Neural cell (in vitro differentiated cells): ENCODE measurements at regions not wholly inside any gene's neighbourhood (a gene's known extent, or its start where the extent isn't known, plus 50 kb on each side); places are given as distances from the start of the nearest gene placed in this dataset.

Experiments used
- H2AFZ ChIP-seq: fragments of 200-600, 300-800 bp; sonication (generic), shearing (Covaris generic); 2 replicates; pipeline ENCODE4 v1.6.0; 2014; ENCODE audit warnings: low read depth, mild to moderate bottlenecking, antibody characterized with exemption, low read length, moderate library complexity
- H3F3A ChIP-seq: fragments of 200-600 bp; shearing (Covaris generic); 2 replicates; pipeline ENCODE4 v1.6.1; 2016; ENCODE audit warnings: mild to moderate bottlenecking, moderate library complexity, mixed read lengths, antibody characterized with exemption, low read length; ENCODE audit not compliant: insufficient read depth, poor library complexity, severe bottlenecking
- H3K27ac ChIP-seq: fragments of 200-600, 300-800 bp; sonication (generic), shearing (Covaris generic); 2 replicates; pipeline ENCODE4 v1.5.1; 2014; ENCODE audit warnings: mild to moderate bottlenecking, low read length, moderate library complexity
- H3K27me3 ChIP-seq: fragments of 300-800, 200-600 bp; sonication (generic), shearing (Covaris generic); 2 replicates; pipeline ENCODE4 v1.6.0; 2014; ENCODE audit warnings: mild to moderate bottlenecking, low read depth, low read length, moderate library complexity; ENCODE audit not compliant: insufficient read depth
- H3K36me3 ChIP-seq: fragments of 300-800, 200-600 bp; sonication (generic), shearing (Covaris generic); 2 replicates; pipeline ENCODE4 v1.5.1; 2014; ENCODE audit warnings: mild to moderate bottlenecking, antibody characterized with exemption, low read length, moderate library complexity; ENCODE audit not compliant: insufficient read depth
- H3K4me2 ChIP-seq: fragments of 300-800, 200-600 bp; sonication (generic), shearing (Covaris generic); 2 replicates; pipeline ENCODE4 v1.6.0; 2014; ENCODE audit warnings: mild to moderate bottlenecking, low read length
- H3K4me3 ChIP-seq: fragments of 300-800, 200-600 bp; sonication (generic), shearing (Covaris generic); 2 replicates; pipeline ENCODE4 v1.5.1; 2014; ENCODE audit warnings: mild to moderate bottlenecking, low read length, moderate library complexity
- H3K79me2 ChIP-seq: fragments of 200-600 bp; shearing (Covaris generic); replicated peaks from 2 replicates; pipeline ENCODE4 v1.6.0; 2014; ENCODE audit warnings: mild to moderate bottlenecking, low read length, moderate library complexity; ENCODE audit not compliant: insufficient read depth
- H3K9ac ChIP-seq: fragments of 300-800, 200-600 bp; sonication (generic), shearing (Covaris generic); 2 replicates; pipeline ENCODE4 v1.6.1; 2016; ENCODE audit warnings: mild to moderate bottlenecking, low read length, mixed read lengths
- H3K9me2 ChIP-seq: fragments of 200-600 bp; shearing (Covaris generic); 2 replicates; pipeline ENCODE4 v1.6.1; 2016; ENCODE audit warnings: mild to moderate bottlenecking, low read length, mixed read lengths; ENCODE audit not compliant: insufficient read depth
- H3K9me3 ChIP-seq: fragments of 200-600, 300-800 bp; sonication (generic), shearing (Covaris generic); 2 replicates; pipeline ENCODE4 v1.6.1; 2016; ENCODE audit warnings: mild to moderate bottlenecking, mixed run types, low read length, moderate library complexity, mixed read lengths
- H4K20me1 ChIP-seq: fragments of 200-600 bp; shearing (Covaris generic); 2 replicates; pipeline ENCODE4 v1.6.1; 2016; ENCODE audit warnings: mild to moderate bottlenecking, mixed run types; ENCODE audit not compliant: insufficient read depth
- EP300 ChIP-seq: fragments of 450-650 bp; conservative IDR thresholded peaks from 2 replicates; pipeline ENCODE4 v1.6.1; 2014; ENCODE audit warnings: antibody characterized with exemption, mild to moderate bottlenecking, moderate library complexity; ENCODE audit not compliant: poor library complexity, severe bottlenecking
- EZH2 ChIP-seq: fragments of 200-600, 300-800 bp; shearing (Covaris generic), sonication (generic); IDR thresholded peaks from 2 replicates; pipeline ENCODE4 v1.6.1; 2014; ENCODE audit warnings: antibody characterized with exemption, low read length, borderline replicate concordance, mild to moderate bottlenecking; ENCODE audit not compliant: insufficient read depth, poor library complexity, severe bottlenecking
- MXI1 ChIP-seq: fragments of 450-650 bp; conservative IDR thresholded peaks from 2 replicates; pipeline ENCODE4 v1.6.1; 2014; ENCODE audit warnings: antibody characterized with exemption, mild to moderate bottlenecking; ENCODE audit not compliant: poor library complexity, severe bottlenecking
- POLR2AphosphoS5 ChIP-seq: IDR thresholded peaks from 2 replicates; pipeline ENCODE4 v1.6.1; 2012
- RAD21 ChIP-seq: fragments of 450-650 bp; conservative IDR thresholded peaks from 2 replicates; pipeline ENCODE4 v1.6.1; 2014; ENCODE audit warnings: antibody characterized with exemption, mild to moderate bottlenecking, moderate library complexity
- SMC3 ChIP-seq: fragments of 450-650 bp; conservative IDR thresholded peaks from 2 replicates; pipeline ENCODE4 v1.6.1; 2014; ENCODE audit warnings: antibody characterized with exemption, mild to moderate bottlenecking, moderate library complexity; ENCODE audit not compliant: poor library complexity
- TAF1 ChIP-seq: IDR thresholded peaks from 2 replicates; pipeline ENCODE4 v1.6.1; 2012; ENCODE audit warnings: low read depth
- TF ChIP-seq, protein P1 (sequence below): fragments of 450-650 bp; IDR thresholded peaks from 2 replicates; pipeline ENCODE4 v1.5.1; 2014; ENCODE audit warnings: antibody characterized with exemption, mild to moderate bottlenecking, moderate library complexity; ENCODE audit not compliant: poor library complexity, severe bottlenecking
- TF ChIP-seq, protein P2 (sequence below): IDR thresholded peaks from 2 replicates; pipeline ENCODE4 v1.6.1; 2012; ENCODE audit warnings: borderline replicate concordance

DNA sequence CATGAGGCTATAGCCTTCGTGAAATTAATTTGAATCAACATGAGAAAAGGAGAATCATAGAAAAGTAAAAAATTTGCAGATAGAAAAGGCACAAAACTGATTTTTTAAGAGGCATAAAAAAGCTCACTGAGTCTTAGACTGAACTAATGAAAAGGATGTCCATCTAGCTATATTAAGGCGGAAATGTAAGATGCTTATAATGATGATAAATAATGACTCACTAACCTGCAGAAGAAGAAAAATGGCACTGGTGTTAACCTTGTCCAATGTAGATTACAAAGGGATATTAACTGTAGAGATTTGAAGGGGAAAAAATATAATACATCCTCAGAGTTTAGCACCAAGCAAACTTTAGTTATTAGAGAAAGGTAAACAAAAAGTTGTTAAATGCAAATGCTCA, 1098.0 kb upstream of the DDX18 start:
- H3K4me3 ChIP-seq: no peak overlapping the region
- H3F3A ChIP-seq: no peaks in the 10 kb centered on the region
- no peaks in the 10 kb centered on the region for H3K9me3 ChIP-seq
- no peaks in the 10 kb centered on the region for H4K20me1 ChIP-seq
- no peaks in the 10 kb centered on the region for H3K27me3 ChIP-seq
- H3K9me2 ChIP-seq: no peaks in the 10 kb centered on the region
- H3K9ac ChIP-seq: no peak overlapping the region
- no peaks in the 10 kb centered on the region for H3K79me2 ChIP-seq
- TF ChIP-seq, protein P1, sequence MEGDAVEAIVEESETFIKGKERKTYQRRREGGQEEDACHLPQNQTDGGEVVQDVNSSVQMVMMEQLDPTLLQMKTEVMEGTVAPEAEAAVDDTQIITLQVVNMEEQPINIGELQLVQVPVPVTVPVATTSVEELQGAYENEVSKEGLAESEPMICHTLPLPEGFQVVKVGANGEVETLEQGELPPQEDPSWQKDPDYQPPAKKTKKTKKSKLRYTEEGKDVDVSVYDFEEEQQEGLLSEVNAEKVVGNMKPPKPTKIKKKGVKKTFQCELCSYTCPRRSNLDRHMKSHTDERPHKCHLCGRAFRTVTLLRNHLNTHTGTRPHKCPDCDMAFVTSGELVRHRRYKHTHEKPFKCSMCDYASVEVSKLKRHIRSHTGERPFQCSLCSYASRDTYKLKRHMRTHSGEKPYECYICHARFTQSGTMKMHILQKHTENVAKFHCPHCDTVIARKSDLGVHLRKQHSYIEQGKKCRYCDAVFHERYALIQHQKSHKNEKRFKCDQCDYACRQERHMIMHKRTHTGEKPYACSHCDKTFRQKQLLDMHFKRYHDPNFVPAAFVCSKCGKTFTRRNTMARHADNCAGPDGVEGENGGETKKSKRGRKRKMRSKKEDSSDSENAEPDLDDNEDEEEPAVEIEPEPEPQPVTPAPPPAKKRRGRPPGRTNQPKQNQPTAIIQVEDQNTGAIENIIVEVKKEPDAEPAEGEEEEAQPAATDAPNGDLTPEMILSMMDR: no peak
- TF ChIP-seq MXI1 (no peak), TAF1 (no peak), POLR2AphosphoS5 (no peak), EP300 (no peak), SMC3 (no peak), RAD21 (no peak), EZH2 (no peak)
- TF ChIP-seq, protein P2, sequence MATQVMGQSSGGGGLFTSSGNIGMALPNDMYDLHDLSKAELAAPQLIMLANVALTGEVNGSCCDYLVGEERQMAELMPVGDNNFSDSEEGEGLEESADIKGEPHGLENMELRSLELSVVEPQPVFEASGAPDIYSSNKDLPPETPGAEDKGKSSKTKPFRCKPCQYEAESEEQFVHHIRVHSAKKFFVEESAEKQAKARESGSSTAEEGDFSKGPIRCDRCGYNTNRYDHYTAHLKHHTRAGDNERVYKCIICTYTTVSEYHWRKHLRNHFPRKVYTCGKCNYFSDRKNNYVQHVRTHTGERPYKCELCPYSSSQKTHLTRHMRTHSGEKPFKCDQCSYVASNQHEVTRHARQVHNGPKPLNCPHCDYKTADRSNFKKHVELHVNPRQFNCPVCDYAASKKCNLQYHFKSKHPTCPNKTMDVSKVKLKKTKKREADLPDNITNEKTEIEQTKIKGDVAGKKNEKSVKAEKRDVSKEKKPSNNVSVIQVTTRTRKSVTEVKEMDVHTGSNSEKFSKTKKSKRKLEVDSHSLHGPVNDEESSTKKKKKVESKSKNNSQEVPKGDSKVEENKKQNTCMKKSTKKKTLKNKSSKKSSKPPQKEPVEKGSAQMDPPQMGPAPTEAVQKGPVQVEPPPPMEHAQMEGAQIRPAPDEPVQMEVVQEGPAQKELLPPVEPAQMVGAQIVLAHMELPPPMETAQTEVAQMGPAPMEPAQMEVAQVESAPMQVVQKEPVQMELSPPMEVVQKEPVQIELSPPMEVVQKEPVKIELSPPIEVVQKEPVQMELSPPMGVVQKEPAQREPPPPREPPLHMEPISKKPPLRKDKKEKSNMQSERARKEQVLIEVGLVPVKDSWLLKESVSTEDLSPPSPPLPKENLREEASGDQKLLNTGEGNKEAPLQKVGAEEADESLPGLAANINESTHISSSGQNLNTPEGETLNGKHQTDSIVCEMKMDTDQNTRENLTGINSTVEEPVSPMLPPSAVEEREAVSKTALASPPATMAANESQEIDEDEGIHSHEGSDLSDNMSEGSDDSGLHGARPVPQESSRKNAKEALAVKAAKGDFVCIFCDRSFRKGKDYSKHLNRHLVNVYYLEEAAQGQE: no peak
- no peak overlapping the region for H3K27ac ChIP-seq
- H3K4me2 ChIP-seq: no peak overlapping the region
- no peak overlapping the region for H2AFZ ChIP-seq
- no peaks in the 10 kb centered on the region for H3K36me3 ChIP-seq

DNA sequence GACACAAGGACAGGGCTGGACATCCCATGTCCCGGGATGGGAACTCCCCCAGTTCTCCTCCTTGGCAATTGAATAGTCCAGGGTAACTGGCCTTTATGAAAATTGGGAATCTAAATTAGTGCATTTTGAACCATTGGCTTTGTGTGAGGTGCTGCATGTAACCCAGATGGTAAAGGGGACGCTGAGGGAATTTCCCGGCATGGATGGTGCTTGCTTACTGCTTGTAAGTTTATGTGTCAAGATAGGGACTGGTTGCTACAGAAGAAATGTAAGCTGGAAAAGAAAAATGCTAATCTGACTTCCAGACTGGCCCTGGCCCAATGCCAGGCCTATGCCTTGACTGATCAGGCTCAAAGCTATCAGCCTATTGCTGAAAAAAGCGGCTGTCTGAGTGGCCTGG, 1096.7 kb upstream of the DDX18 start:
- Histone ChIP-seq H3K9me2 (no peaks in the 10 kb centered on the region), H3F3A (no peaks in the 10 kb centered on the region), H3K9me3 (no peaks in the 10 kb centered on the region), H3K79me2 (no peaks in the 10 kb centered on the region), H3K4me3 (no peak overlapping the region), H3K27ac (no peak overlapping the region), H4K20me1 (no peaks in the 10 kb centered on the region), H3K9ac (no peak overlapping the region), H3K36me3 (no peaks in the 10 kb centered on the region), H3K27me3 (no peaks in the 10 kb centered on the region), H3K4me2 (no peak overlapping the region), H2AFZ (no peak overlapping the region)
- TF ChIP-seq, protein P2: no peak
- TF ChIP-seq RAD21 (no peak), EZH2 (no peak)
- TF ChIP-seq, protein P1: no peak
